COLO668 (cell line): ENCODE measurements at regions not wholly inside any gene's neighbourhood (a gene's known extent, or its start where the extent isn't known, plus 50 kb on each side); places are given as distances from the start of the nearest gene placed in this dataset.

ENCODE experiments used
- DNase-seq: peaks from one replicate; lab custom pipeline; 2025; ENCODE audit not compliant: unreplicated experiment; lab: John Stamatoyannopoulos, UW

GRCh38 chr1:90650401-90650800, 66.7 kb downstream of the BARHL2 start:
- DNase-seq, result no peak

GRCh38 chr1:90640325-90640724, 76.8 kb downstream of the BARHL2 start:
- no peak for DNase-seq

GRCh38 chr1:90622666-90623065, 94.4 kb downstream of the BARHL2 start:
- no peak for DNase-seq

GRCh38 chr1:90621986-90622385, 95.1 kb downstream of the BARHL2 start:
- no peak for DNase-seq

- DNase-seq, result peak; percentile 14
Observed at GRCh38 chr1:90616395-90616794, 100.7 kb downstream of the BARHL2 start.

GRCh38 chr1:90614872-90615271, 102.2 kb downstream of the BARHL2 start:
- DNase-seq, result no peak

GRCh38 chr1:90613371-90613770, 103.7 kb downstream of the BARHL2 start:
- no peak for DNase-seq

- DNase-seq, result no peak
Observed at GRCh38 chr1:90612033-90612432, 105.1 kb downstream of the BARHL2 start.

- DNase-seq, result no peak
Observed at GRCh38 chr1:90607736-90608135, 109.4 kb downstream of the BARHL2 start.

GRCh38 chr1:90605070-90605469, 112.0 kb downstream of the BARHL2 start:
- no peak for DNase-seq

- no peak for DNase-seq
Observed at GRCh38 chr1:90593312-90593711, 123.8 kb downstream of the BARHL2 start.

- DNase-seq, result no peak
Observed at GRCh38 chr1:90591970-90592356, 125.1 kb downstream of the BARHL2 start.

- DNase-seq, result no peak
Observed at GRCh38 chr1:90591355-90591969, 125.6 kb downstream of the BARHL2 start.

GRCh38 chr1:90580176-90580575, 136.9 kb downstream of the BARHL2 start:
- no peak for DNase-seq

GRCh38 chr1:90579212-90579802, 137.8 kb downstream of the BARHL2 start:
- DNase-seq, result no peak

- DNase-seq, result no peak
Observed at GRCh38 chr1:90574692-90575370, 142.3 kb downstream of the BARHL2 start.

- no peak for DNase-seq
Observed at GRCh38 chr1:90573736-90574135, 143.4 kb downstream of the BARHL2 start.

- DNase-seq, result no peak
Observed at GRCh38 chr1:90572446-90572845, 144.7 kb downstream of the BARHL2 start.

GRCh38 chr1:90568436-90568835, 148.7 kb downstream of the BARHL2 start:
- DNase-seq, result no peak

- DNase-seq, result no peak
Observed at GRCh38 chr1:90564164-90564563, 152.9 kb downstream of the BARHL2 start.

GRCh38 chr1:90562892-90563291, 154.2 kb downstream of the BARHL2 start:
- no peak for DNase-seq

GRCh38 chr1:90561911-90562310, 155.2 kb downstream of the BARHL2 start:
- no peak for DNase-seq
